Spinal cord (tissue), 9 donors: ENCODE measurements at regions not wholly inside any gene's neighbourhood (a gene's known extent, or its start where the extent isn't known, plus 50 kb on each side); places are given as distances from the start of the nearest gene placed in this dataset.
A peak's percentile ranks its signal among the peaks of the same experiment; 100 is the strongest.

Experiments used
- DNase-seq, 6 donors: peaks; one replicate each; pipeline versions ENCODE4 v3.0.0 to v3.0.0-alpha.2; 2013 to 2015; ENCODE audit warnings: low spot score in 6 of 6, low read depth in 4 of 6
- H3K27ac ChIP-seq: one replicate; pipeline ENCODE4 v1.5.1; 2013; ENCODE audit warnings: low read depth, low read length, control low read depth
- H3K27me3 ChIP-seq: one replicate; pipeline ENCODE4 v1.6.1; 2013; ENCODE audit warnings: low read length; ENCODE audit not compliant: control insufficient read depth, insufficient read depth
- H3K36me3 ChIP-seq: one replicate; pipeline ENCODE4 v1.6.1; 2013; ENCODE audit warnings: low read length; ENCODE audit not compliant: control insufficient read depth, insufficient read depth
- H3K4me1 ChIP-seq: one replicate; pipeline ENCODE4 v1.6.1; 2013; ENCODE audit warnings: low read length; ENCODE audit not compliant: control insufficient read depth, insufficient read depth
- H3K4me3 ChIP-seq: one replicate; pipeline ENCODE4 v1.5.1; 2013; ENCODE audit warnings: low read depth, low read length, control low read depth
- H3K9me3 ChIP-seq: one replicate; pipeline ENCODE4 v1.6.1; 2013; ENCODE audit warnings: low read length; ENCODE audit not compliant: control insufficient read depth, insufficient read depth
- WGBS: methylation state at CpG from one replicate; pipeline ENCODE4 v1.1.5; 2013; ENCODE audit warnings: missing lambda C conversion rate; ENCODE audit not compliant: insufficient coverage; 5-methylcytosine and 5-hydroxymethylcytosine counted together
- donor health status: healthy.

DNA sequence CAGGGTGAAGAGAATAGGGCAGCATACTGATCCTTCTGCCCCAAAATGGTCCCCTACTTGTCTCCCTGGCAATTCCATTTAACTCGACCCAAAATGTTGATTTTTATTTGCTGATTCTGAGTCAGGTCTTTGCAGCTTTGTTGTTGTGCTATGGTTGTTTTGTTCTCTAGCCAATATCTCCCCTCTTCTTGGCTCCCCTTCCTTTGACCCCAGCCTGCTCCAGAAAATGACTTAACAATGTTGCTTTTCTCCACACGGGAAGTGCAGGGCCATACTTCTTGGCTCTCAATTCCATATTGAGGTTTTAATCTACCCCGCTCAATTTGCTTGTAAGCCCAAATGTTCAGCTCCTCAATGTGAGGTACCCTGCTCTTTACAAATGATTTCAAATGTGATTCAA is 330.0 kb downstream of the RASEF start:
- Histone ChIP-seq H3K4me3 (no peak overlapping the region), H3K27me3 (no peaks in the 10 kb centered on the region), H3K27ac (no peak overlapping the region), H3K36me3 (no peaks in the 10 kb centered on the region), H3K9me3 (no peaks in the 10 kb centered on the region), H3K4me1 (no peaks in the 10 kb centered on the region)
- peak in 3 of 6 donors; percentile 7 to 64 (median 43) for DNase-seq
- WGBS = 36% methylated on average over 2 of the region's 3 CpGs

DNA sequence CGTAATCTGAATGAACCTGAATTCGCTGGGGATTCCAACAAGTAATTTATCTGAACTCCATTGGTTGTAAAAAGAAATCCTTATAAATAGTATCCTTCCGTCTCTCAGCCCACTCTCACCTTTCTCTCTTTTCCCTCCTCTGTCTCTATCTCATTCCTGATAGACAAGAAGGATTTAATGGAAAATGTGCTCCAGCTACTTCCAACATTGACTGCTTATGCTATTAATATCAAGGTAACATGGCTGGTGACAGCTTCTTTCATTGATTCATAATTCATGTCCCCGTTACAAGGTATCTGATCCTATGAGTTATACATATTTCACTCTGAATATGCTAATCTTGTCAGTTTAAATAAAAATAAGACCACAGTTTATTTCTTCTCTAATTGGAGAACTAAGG is 326.8 kb downstream of the RASEF start:
- Histone ChIP-seq H3K9me3 (no peaks in the 10 kb centered on the region), H3K27me3 (no peaks in the 10 kb centered on the region), H3K27ac (no peak overlapping the region), H3K4me3 (no peak overlapping the region), H3K4me1 (no peaks in the 10 kb centered on the region), H3K36me3 (no peaks in the 10 kb centered on the region)
- WGBS = no CpG with 5 or more reads among the region's 4 CpGs
- no peak for DNase-seq

DNA sequence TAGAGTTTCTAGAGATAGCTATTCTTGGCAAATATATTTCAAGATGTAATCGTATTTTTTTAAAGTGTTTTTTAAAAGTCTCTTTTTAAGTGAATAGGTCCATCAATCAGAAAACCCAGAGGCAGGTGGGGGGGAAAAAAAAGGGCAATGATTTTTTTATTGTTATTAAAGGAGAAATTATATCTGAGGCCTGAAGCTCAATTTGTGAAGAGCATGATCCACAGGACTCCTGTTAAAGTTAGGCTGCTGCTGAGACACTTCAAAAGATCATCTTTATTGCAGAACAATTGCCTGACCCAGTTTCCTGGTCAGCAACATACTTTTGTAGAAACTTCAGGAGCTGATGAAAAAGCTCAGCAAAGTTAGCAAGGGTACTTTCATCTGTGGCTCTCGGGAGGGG is 326.2 kb downstream of the RASEF start:
- Histone ChIP-seq H3K4me1 (no peaks in the 10 kb centered on the region), H3K27ac (no peak overlapping the region), H3K36me3 (no peaks in the 10 kb centered on the region), H3K4me3 (no peak overlapping the region), H3K27me3 (no peaks in the 10 kb centered on the region), H3K9me3 (no peaks in the 10 kb centered on the region)
- WGBS = 29% methylated on average over 1 of the region's 2 CpGs
- peak in 1 of 6 donors; percentile 42 for DNase-seq

DNA sequence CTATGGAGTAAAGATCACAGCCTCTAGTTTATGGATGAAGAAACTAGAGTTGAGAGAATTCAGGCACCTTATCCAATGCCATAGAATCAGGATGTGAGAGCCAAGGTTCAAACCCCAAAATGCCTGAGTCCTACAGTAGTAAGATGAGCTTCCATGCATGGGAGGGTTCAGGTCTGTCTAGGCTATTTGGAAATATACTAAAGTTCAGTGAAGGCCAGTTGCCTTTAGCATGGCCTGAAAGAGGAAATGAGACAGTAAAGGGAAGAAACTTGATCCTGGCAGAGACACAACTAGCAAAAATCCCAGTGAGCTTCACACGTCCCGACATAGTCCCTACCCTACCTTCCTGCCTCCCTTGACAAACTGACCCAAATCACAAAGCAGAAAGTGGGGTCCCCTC is 317.0 kb downstream of the RASEF start:
- DNase-seq = no peak
- 100% methylated on average over 2 of the region's 2 CpGs for WGBS
- no peaks in the 10 kb centered on the region for H3K4me1 ChIP-seq
- H3K4me3 ChIP-seq = no peak overlapping the region
- no peak overlapping the region for H3K27ac ChIP-seq
- no peaks in the 10 kb centered on the region for H3K27me3 ChIP-seq
- H3K36me3 ChIP-seq = no peaks in the 10 kb centered on the region
- no peaks in the 10 kb centered on the region for H3K9me3 ChIP-seq

DNA sequence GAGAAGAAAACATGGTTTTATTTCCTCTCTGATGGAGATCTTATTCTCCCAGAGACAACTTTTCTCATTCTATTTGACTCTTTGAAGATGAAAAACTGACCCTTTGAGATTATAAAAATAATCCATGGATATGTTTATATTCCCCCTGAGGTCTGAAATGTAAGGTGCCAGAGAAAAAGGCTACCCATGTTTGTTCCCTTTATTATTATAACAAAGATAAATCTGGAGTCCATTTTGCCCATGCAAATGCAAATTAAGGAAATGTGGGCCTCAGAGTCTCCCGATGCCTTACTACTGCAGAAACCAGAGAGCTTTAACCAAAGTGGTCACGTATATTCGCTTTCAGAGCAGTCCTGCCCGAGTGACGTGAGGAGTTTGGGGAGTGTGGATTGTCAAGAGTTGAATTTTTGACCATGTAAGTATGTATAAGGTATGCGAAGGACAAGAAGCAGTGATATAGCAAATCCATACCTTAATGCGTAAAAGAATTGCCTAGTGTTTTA is 312.5 kb downstream of the RASEF start:
- Histone ChIP-seq H3K36me3 (no peaks in the 10 kb centered on the region), H3K27me3 (no peaks in the 10 kb centered on the region), H3K4me1 (no peaks in the 10 kb centered on the region), H3K4me3 (no peak overlapping the region), H3K9me3 (no peaks in the 10 kb centered on the region), H3K27ac (no peak overlapping the region)
- 33% methylated on average over 1 of the region's 7 CpGs for WGBS
- no peak for DNase-seq

DNA sequence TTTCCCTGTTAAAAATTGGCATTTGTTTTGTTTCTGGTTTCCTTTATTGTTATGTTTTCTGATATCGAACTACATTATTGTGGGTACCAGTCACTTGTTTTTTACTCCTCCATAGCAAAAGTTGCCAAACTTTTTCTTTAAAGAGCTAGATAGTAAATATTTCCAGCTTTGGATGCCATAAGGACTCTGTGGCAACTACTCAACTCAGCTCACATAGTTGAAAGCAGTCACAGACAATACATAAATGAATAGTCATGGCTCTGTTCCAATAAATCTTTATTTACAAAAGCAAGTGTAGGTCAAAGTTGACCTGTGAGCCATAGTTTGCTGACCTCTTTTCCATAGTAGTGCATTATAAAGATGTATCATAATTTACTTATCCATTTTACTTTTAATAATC is 305.0 kb downstream of the RASEF start:
- no CpG with 5 or more reads among the region's 1 CpG for WGBS
- Histone ChIP-seq H3K27ac (no peak overlapping the region), H3K27me3 (no peaks in the 10 kb centered on the region), H3K9me3 (no peaks in the 10 kb centered on the region), H3K4me3 (no peak overlapping the region), H3K4me1 (no peaks in the 10 kb centered on the region), H3K36me3 (no peaks in the 10 kb centered on the region)
- DNase-seq = no peak

DNA sequence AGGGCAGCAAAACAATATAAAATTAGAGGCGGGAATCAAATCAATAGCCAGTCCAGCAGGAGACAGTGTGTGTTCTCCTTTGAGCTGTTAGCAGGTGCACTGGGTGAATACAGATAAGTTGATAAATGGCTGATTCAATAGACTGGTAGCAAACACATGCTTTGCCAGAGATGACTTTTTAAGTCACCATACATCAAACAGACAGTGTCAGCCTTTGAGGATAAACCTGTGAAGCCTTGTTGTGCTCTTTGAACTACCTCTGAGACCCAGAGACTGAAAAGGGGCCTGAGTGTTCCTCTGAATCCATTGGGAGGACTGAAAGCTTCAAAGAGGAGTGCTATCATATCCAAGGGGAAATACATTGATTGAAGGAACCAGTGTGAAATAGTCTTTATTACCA is 301.9 kb downstream of the RASEF start:
- Histone ChIP-seq H3K4me3 (no peak overlapping the region), H3K9me3 (no peaks in the 10 kb centered on the region), H3K36me3 (no peaks in the 10 kb centered on the region), H3K4me1 (no peaks in the 10 kb centered on the region), H3K27me3 (no peaks in the 10 kb centered on the region), H3K27ac (no peak overlapping the region)
- 33% methylated on average over 1 of the region's 1 CpG for WGBS
- DNase-seq = peak in 2 of 6 donors; percentile 15 to 51

DNA sequence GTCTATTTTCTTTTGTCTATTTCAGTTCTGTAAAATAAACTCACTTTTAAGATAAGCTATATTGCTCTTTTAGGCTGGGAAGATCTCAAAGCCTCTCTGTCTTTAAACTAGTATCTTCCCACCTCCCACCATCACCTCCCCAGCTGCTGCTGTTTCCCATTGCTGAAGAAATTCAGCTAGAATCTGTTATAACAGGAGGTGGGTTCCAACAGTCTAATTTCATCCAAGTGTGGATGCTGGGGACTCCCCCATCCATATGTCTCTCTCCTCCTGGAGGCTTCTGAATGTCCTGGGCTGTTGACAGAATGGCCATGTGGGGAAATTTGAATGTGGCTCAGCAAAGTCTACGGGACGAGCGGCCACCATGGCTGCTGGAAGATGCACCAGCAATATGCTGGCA is 301.0 kb downstream of the RASEF start:
- DNase-seq = peak in 1 of 6 donors; percentile 55
- H3K4me1 ChIP-seq = no peaks in the 10 kb centered on the region
- H3K9me3 ChIP-seq = no peaks in the 10 kb centered on the region
- H3K4me3 ChIP-seq = no peak overlapping the region
- H3K27me3 ChIP-seq = no peaks in the 10 kb centered on the region
- no peak overlapping the region for H3K27ac ChIP-seq
- 69% methylated on average over 3 of the region's 3 CpGs for WGBS
- H3K36me3 ChIP-seq = no peaks in the 10 kb centered on the region

DNA sequence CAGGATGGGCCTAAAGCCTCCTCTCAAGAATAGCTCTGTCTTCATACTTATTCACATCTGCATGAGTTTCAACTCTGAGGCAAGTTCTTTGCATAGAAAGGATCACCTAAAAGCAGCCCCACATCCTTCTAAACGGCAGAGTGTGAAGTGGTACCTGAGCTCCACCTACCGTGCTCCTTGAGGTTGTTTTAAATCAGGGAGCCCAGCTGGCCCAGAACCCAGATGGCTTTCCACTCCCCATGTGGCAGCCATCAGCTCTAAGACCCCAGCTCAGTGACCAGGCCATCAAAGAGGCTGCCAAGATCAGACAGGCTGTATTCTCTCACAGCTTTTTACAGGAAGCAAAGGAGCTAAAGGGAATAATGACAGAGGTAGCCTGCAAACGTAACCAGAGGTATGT is 299.3 kb downstream of the RASEF start:
- Histone ChIP-seq H3K27me3 (no peaks in the 10 kb centered on the region), H3K36me3 (no peaks in the 10 kb centered on the region), H3K4me1 (no peaks in the 10 kb centered on the region), H3K27ac (no peak overlapping the region), H3K9me3 (no peaks in the 10 kb centered on the region), H3K4me3 (no peak overlapping the region)
- peak in 2 of 6 donors; percentile 34 to 87 for DNase-seq
- 31% methylated on average over 2 of the region's 3 CpGs for WGBS

DNA sequence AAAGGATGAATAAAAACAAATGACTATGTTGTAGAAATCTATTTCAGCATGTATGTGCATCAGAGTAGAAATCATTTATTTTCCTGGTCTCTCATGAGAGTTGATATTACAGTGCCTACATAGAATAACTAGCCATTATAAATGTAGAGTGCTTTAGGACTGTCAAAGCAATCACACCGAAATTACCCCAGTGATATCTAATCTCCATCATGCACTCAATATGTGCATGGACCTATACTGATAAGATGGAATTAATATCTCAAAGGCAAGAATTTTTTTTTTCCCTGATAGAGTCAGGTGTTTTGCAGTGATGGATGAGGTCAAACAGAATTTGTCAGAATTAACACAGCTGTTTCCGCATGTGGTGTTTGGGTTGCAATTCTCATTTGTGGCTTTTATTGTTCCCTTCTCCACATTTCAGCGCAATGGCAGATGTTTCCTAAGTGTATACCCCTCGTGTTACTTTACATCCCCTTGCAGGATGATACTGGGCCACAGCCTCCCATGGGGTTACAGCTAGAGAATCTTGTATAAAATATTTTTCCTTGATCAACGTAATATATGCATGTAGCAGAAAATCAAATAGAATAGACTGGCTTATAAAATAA is 298.8 kb downstream of the RASEF start:
- 67% methylated on average over 1 of the region's 5 CpGs for WGBS
- H3K4me3 ChIP-seq = no peak overlapping the region
- no peaks in the 10 kb centered on the region for H3K36me3 ChIP-seq
- H3K4me1 ChIP-seq = no peaks in the 10 kb centered on the region
- H3K27ac ChIP-seq = no peak overlapping the region
- peak in 1 of 6 donors; percentile 36 for DNase-seq
- H3K9me3 ChIP-seq = no peaks in the 10 kb centered on the region
- H3K27me3 ChIP-seq = no peaks in the 10 kb centered on the region
